GM18499 (cell line): ENCODE measurements at regions not wholly inside any gene's neighbourhood (a gene's known extent, or its start where the extent isn't known, plus 50 kb on each side); places are given as distances from the start of the nearest gene placed in this dataset.

Source experiments
- ATAC-seq: cut with Tn5 transposase; IDR thresholded peaks from one replicate; pipeline ENCODE4 v1.9.1; 2021; ENCODE audit warnings: moderate number of reproducible peaks; ENCODE audit not compliant: insufficient read depth, unreplicated experiment

- no peak for ATAC-seq
Observed at GRCh38 chr5:114006582-114006981, 355.3 kb upstream of the KCNN2 start.

- no peak for ATAC-seq
Observed at GRCh38 chr5:114007678-114008077, 354.2 kb upstream of the KCNN2 start.

GRCh38 chr5:114010362-114010761 lies 351.5 kb upstream of the KCNN2 start:
- no peak for ATAC-seq

- no peak for ATAC-seq
Observed at GRCh38 chr5:114018186-114018585, 343.7 kb upstream of the KCNN2 start.

- ATAC-seq: no peak
Observed at GRCh38 chr5:114038756-114039155, 323.1 kb upstream of the KCNN2 start.

GRCh38 chr5:114050087-114050486 lies 311.8 kb upstream of the KCNN2 start:
- no peak for ATAC-seq

GRCh38 chr5:114053372-114053771 lies 308.5 kb upstream of the KCNN2 start:
- ATAC-seq: no peak

- no peak for ATAC-seq
Observed at GRCh38 chr5:114054594-114054993, 307.3 kb upstream of the KCNN2 start.

GRCh38 chr5:114055318-114056184 lies 306.3 kb upstream of the KCNN2 start:
- no peak for ATAC-seq

GRCh38 chr5:114056185-114056538 lies 305.7 kb upstream of the KCNN2 start:
- ATAC-seq: no peak

GRCh38 chr5:114060866-114061265 lies 301.0 kb upstream of the KCNN2 start:
- no peak for ATAC-seq

- ATAC-seq: no peak
Observed at GRCh38 chr5:114062932-114063867, 298.7 kb upstream of the KCNN2 start.

- ATAC-seq: no peak
Observed at GRCh38 chr5:114065912-114066311, 296.0 kb upstream of the KCNN2 start.

- no peak for ATAC-seq
Observed at GRCh38 chr5:114070093-114070722, 291.7 kb upstream of the KCNN2 start.

- ATAC-seq: no peak
Observed at GRCh38 chr5:114089259-114089658, 272.6 kb upstream of the KCNN2 start.

- ATAC-seq: no peak
Observed at GRCh38 chr5:114097570-114097969, 264.3 kb upstream of the KCNN2 start.

- no peak for ATAC-seq
Observed at GRCh38 chr5:114099161-114099560, 262.7 kb upstream of the KCNN2 start.

- ATAC-seq: no peak
Observed at GRCh38 chr5:114101153-114101552, 260.7 kb upstream of the KCNN2 start.

- ATAC-seq: no peak
Observed at GRCh38 chr5:114113604-114114003, 248.3 kb upstream of the KCNN2 start.

- ATAC-seq: no peak
Observed at GRCh38 chr5:114116981-114117380, 244.9 kb upstream of the KCNN2 start.

GRCh38 chr5:114118511-114118910 lies 243.4 kb upstream of the KCNN2 start:
- no peak for ATAC-seq
